Caco-2 (cell line): ENCODE measurements at regions not wholly inside any gene's neighbourhood (a gene's known extent, or its start where the extent isn't known, plus 50 kb on each side); places are given as distances from the start of the nearest gene placed in this dataset.

Experiments
- BruUV-seq: library from RNA; stranded (reverse); fragments of 400-500 nt; replicated peaks from 2 replicates; lab custom pipeline; 2021; lab: Mats Ljungman, UMichigan
- CTCF ChIA-PET: fragments of 300-600 bp; sonication (Branson Sonifier 250); formaldehyde crosslinking; loops from one replicate; lab custom pipeline; 2022; ENCODE audit warnings: antibody characterized with exemption; lab: Charles Lee
- POLR2A ChIA-PET: fragments of 300-600 bp; sonication (Branson Sonifier 250); formaldehyde crosslinking; loops from one replicate; lab custom pipeline; 2022; ENCODE audit warnings: antibody characterized with exemption; lab: Charles Lee
- DNase-seq, 2 experiments: peaks; one replicate each; pipeline versions ENCODE4 v3.0.0 to v3.0.0-alpha.2; 2020 to 2022
- H3K27me3 ChIP-seq: replicated peaks from 2 replicates; pipeline ENCODE4 v1.6.0; 2011; ENCODE audit warnings: low read length; ENCODE audit not compliant: control insufficient read depth, insufficient read depth
- H3K36me3 ChIP-seq: 2 replicates; pipeline ENCODE4 v1.5.1; 2011; ENCODE audit warnings: low read length; ENCODE audit not compliant: control insufficient read depth, insufficient read depth
- H3K4me1 ChIP-seq: fragments of 250-450 bp; sonication (Bioruptor Pico); 2 replicates; pipeline ENCODE4 v1.5.1; 2020; ENCODE audit warnings: mild to moderate bottlenecking
- H3K4me3 ChIP-seq: 2 replicates; pipeline ENCODE4 v1.5.1; 2011; ENCODE audit warnings: low read depth, mild to moderate bottlenecking, control low read depth, low read length
- H3K9me3 ChIP-seq: fragments of 250-450 bp; sonication (Bioruptor Pico); 2 replicates; pipeline ENCODE4 v1.5.1; 2020; ENCODE audit warnings: mild to moderate bottlenecking, moderate library complexity
- H3K27ac Mint-ChIP-seq: one replicate; pipeline ENCODE4 v1.8.0; 2022; ENCODE audit warnings: mixed read lengths; ENCODE audit not compliant: unreplicated experiment
- H3K27me3 Mint-ChIP-seq: one replicate; pipeline ENCODE4 v1.8.0; 2022; ENCODE audit warnings: mixed read lengths; ENCODE audit not compliant: insufficient read depth, unreplicated experiment
- H3K36me3 Mint-ChIP-seq: one replicate; pipeline ENCODE4 v1.8.0; 2022; ENCODE audit warnings: mild to moderate bottlenecking, mixed read lengths; ENCODE audit not compliant: insufficient read depth, unreplicated experiment
- H3K4me1 Mint-ChIP-seq: one replicate; pipeline ENCODE4 v1.8.0; 2022; ENCODE audit warnings: low read depth, mixed read lengths; ENCODE audit not compliant: unreplicated experiment
- H3K4me3 Mint-ChIP-seq: one replicate; pipeline ENCODE4 v1.8.0; 2022; ENCODE audit warnings: mild to moderate bottlenecking, moderate library complexity, mixed read lengths; ENCODE audit not compliant: unreplicated experiment
- H3K9me3 Mint-ChIP-seq: one replicate; pipeline ENCODE4 v1.8.0; 2022; ENCODE audit warnings: mixed read lengths; ENCODE audit not compliant: unreplicated experiment
- CTCF ChIP-seq, 2 experiments: fragments of 200-600 bp in 1 of 2; IDR thresholded peaks; 1 replicate in 1 of 2; 2 replicates in 1 of 2; pipeline versions ENCODE4 v1.5.1 to v1.8.0; 2011 to 2022; ENCODE audit warnings: antibody characterized with exemption in 1 of 2, control low read depth in 1 of 2, inconsistent platforms in 1 of 2, low read depth in 1 of 2, low read length in 1 of 2, mild to moderate bottlenecking in 1 of 2, moderate library complexity in 1 of 2; ENCODE audit not compliant: insufficient read depth in 1 of 2, severe bottlenecking in 1 of 2, unreplicated experiment in 1 of 2
- intact Hi-C: fragments of 100-400 bp; cut with micrococcal nuclease; formaldehyde crosslinking; loops from one replicate; pipeline ENCODE4 v1.10.0; 2022; ENCODE audit not compliant: unreplicated experiment

GRCh38 chr5:5816960-5817359 lies 394.5 kb downstream of the ICE1 start:
- Histone ChIP-seq H3K27me3 (no peaks in the 10 kb centered on the region), H3K4me1 (no peaks in the 10 kb centered on the region), H3K9me3 (no peaks in the 10 kb centered on the region), H3K36me3 (no peaks in the 10 kb centered on the region), H3K4me3 (no peak overlapping the region)
- DNase-seq = no peak
- Mint-ChIP-seq H3K36me3 (no peaks in the 10 kb centered on the region), H3K27me3 (peaks cover 2% of the 10 kb centered on the region), H3K4me3 (no peak overlapping the region), H3K27ac (no peak overlapping the region), H3K9me3 (no peaks in the 10 kb centered on the region), H3K4me1 (no peaks in the 10 kb centered on the region)
- intact Hi-C loops = no loop called here
- no peak for TF ChIP-seq CTCF (IDR thresholded peaks at IDR 0.05; ENCODE audit: insufficient read depth in 1 of 2, low read depth in 1 of 2, low read length in 1 of 2, severe bottlenecking in 1 of 2, unreplicated experiment in 1 of 2)
- POLR2A ChIA-PET = no interaction called here
- CTCF ChIA-PET = no interaction called here
- BruUV-seq = no TSS peak

- Mint-ChIP-seq H3K9me3 (no peaks in the 10 kb centered on the region), H3K4me1 (no peaks in the 10 kb centered on the region), H3K27me3 (peaks cover 8% of the 10 kb centered on the region), H3K36me3 (no peaks in the 10 kb centered on the region), H3K4me3 (no peak overlapping the region), H3K27ac (no peak overlapping the region)
- ChIA-PET POLR2A (no interaction called here), CTCF (no interaction called here)
- BruUV-seq = no TSS peak
- no peak for DNase-seq
- intact Hi-C loops = no loop called here
- Histone ChIP-seq H3K36me3 (no peaks in the 10 kb centered on the region), H3K4me1 (no peaks in the 10 kb centered on the region), H3K4me3 (no peak overlapping the region), H3K9me3 (no peaks in the 10 kb centered on the region), H3K27me3 (no peaks in the 10 kb centered on the region)
- TF ChIP-seq CTCF (IDR thresholded peaks at IDR 0.05; ENCODE audit: insufficient read depth in 1 of 2, low read depth in 1 of 2, low read length in 1 of 2, severe bottlenecking in 1 of 2, unreplicated experiment in 1 of 2) = no peak
These were observed 391.0 kb downstream of the ICE1 start for GRCh38 chr5:5813441-5813840.

- Mint-ChIP-seq H3K27ac (no peak overlapping the region), H3K4me1 (no peaks in the 10 kb centered on the region), H3K9me3 (no peaks in the 10 kb centered on the region), H3K4me3 (no peak overlapping the region), H3K36me3 (no peaks in the 10 kb centered on the region), H3K27me3 (peaks cover 13% of the 10 kb centered on the region)
- Histone ChIP-seq H3K9me3 (no peaks in the 10 kb centered on the region), H3K36me3 (no peaks in the 10 kb centered on the region), H3K27me3 (no peaks in the 10 kb centered on the region), H3K4me1 (no peaks in the 10 kb centered on the region), H3K4me3 (no peak overlapping the region)
- ChIA-PET POLR2A (no interaction called here), CTCF (no interaction called here)
- intact Hi-C loops = no loop called here
- no peak for TF ChIP-seq CTCF (IDR thresholded peaks at IDR 0.05; ENCODE audit: insufficient read depth in 1 of 2, low read depth in 1 of 2, low read length in 1 of 2, severe bottlenecking in 1 of 2, unreplicated experiment in 1 of 2)
- no TSS peak for BruUV-seq
- no peak for DNase-seq
These were observed 388.0 kb downstream of the ICE1 start for GRCh38 chr5:5810461-5810860.
